Loucy (cell line): ENCODE measurements at regions not wholly inside any gene's neighbourhood (a gene's known extent, or its start where the extent isn't known, plus 50 kb on each side); places are given as distances from the start of the nearest gene placed in this dataset.

Experiments
- EZH2phosphoT487 ChIP-seq: fragments of 200-600 bp; IDR thresholded peaks from 2 replicates; pipeline ENCODE4 v1.6.1; 2018; ENCODE audit warnings: antibody characterized with exemption, mild to moderate bottlenecking, moderate library complexity, borderline replicate concordance
- TF ChIP-seq, protein P1 (sequence below): fragments of 200-600 bp; sonication (generic); conservative IDR thresholded peaks from 2 replicates; pipeline ENCODE4 v1.5.1; 2014; ENCODE audit warnings: mild to moderate bottlenecking, antibody characterized with exemption, low read length

DNA sequence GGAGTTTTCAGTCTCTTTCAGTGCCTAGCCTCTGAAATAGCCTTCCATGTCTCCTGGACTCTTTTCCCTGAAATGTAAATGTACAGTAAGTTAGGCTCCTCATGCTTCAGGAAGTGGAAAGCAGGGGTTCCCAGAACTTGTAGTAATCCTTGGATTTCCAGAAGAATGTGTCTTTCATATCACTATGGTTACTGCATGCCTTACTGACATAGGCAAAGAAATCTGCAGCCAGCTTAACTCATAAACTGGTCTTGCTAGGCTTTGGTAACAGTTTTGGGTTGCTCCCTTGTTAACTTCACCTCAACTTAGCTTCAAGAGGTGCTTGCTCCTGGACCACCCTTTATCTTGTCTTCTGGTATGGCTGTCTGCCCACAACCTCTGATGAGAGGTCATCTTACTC, 686.8 kb upstream of the DDX18 start:
- TF ChIP-seq, protein P1, sequence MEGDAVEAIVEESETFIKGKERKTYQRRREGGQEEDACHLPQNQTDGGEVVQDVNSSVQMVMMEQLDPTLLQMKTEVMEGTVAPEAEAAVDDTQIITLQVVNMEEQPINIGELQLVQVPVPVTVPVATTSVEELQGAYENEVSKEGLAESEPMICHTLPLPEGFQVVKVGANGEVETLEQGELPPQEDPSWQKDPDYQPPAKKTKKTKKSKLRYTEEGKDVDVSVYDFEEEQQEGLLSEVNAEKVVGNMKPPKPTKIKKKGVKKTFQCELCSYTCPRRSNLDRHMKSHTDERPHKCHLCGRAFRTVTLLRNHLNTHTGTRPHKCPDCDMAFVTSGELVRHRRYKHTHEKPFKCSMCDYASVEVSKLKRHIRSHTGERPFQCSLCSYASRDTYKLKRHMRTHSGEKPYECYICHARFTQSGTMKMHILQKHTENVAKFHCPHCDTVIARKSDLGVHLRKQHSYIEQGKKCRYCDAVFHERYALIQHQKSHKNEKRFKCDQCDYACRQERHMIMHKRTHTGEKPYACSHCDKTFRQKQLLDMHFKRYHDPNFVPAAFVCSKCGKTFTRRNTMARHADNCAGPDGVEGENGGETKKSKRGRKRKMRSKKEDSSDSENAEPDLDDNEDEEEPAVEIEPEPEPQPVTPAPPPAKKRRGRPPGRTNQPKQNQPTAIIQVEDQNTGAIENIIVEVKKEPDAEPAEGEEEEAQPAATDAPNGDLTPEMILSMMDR = no peak
- TF ChIP-seq EZH2phosphoT487 = no peak
